Mucosa of rectum (tissue), 2 donors: ENCODE measurements at regions not wholly inside any gene's neighbourhood (a gene's known extent, or its start where the extent isn't known, plus 50 kb on each side); places are given as distances from the start of the nearest gene placed in this dataset.

Source experiments
- H3K27ac ChIP-seq, 2 donors: one replicate each; pipeline ENCODE4 v1.7.0; 2013; ENCODE audit warnings: inconsistent platforms in 2 of 2, low read depth in 2 of 2, low read length in 2 of 2
- H3K27me3 ChIP-seq, 2 donors: one replicate each; pipeline ENCODE4 v1.7.0; 2013; ENCODE audit warnings: low read length in 2 of 2; ENCODE audit not compliant: control insufficient read depth in 2 of 2, insufficient read depth in 2 of 2
- H3K36me3 ChIP-seq, 2 donors: one replicate each; pipeline ENCODE4 v1.7.0; 2013; ENCODE audit warnings: low read length in 2 of 2; ENCODE audit not compliant: control insufficient read depth in 2 of 2, insufficient read depth in 2 of 2
- H3K4me1 ChIP-seq, 2 donors: one replicate each; pipeline ENCODE4 v1.7.0; 2013; ENCODE audit warnings: low read length in 2 of 2, mild to moderate bottlenecking in 1 of 2; ENCODE audit not compliant: control insufficient read depth in 2 of 2, insufficient read depth in 2 of 2
- H3K4me3 ChIP-seq, 2 donors: one replicate each; pipeline ENCODE4 v1.7.0; 2013; ENCODE audit warnings: low read length in 2 of 2
- H3K9ac ChIP-seq, 2 donors: one replicate each; pipeline ENCODE4 v1.7.0; 2013; ENCODE audit warnings: low read length in 2 of 2, low read depth in 1 of 2, mild to moderate bottlenecking in 1 of 2
- H3K9me3 ChIP-seq, 2 donors: one replicate each; pipeline ENCODE4 v1.7.0; 2013; ENCODE audit warnings: low read length in 2 of 2; ENCODE audit not compliant: control insufficient read depth in 2 of 2
- donor health status: healthy.
- donor health status: Normal muscosa, but diverticular disease.

GRCh38 chr4:178672512-178672911 lies 1230.3 kb upstream of the AGA start:
- H3K4me3 ChIP-seq = no peak overlapping the region
- no peaks in the 10 kb centered on the region for H3K27me3 ChIP-seq
- H3K27ac ChIP-seq = no peak overlapping the region
- H3K9me3 ChIP-seq = no peaks in the 10 kb centered on the region
- H3K9ac ChIP-seq = no peak overlapping the region
- no peaks in the 10 kb centered on the region for H3K4me1 ChIP-seq
- H3K36me3 ChIP-seq = no peaks in the 10 kb centered on the region

- Histone ChIP-seq H3K9me3 (no peaks in the 10 kb centered on the region), H3K36me3 (no peaks in the 10 kb centered on the region), H3K4me3 (no peak overlapping the region), H3K27ac (no peak overlapping the region), H3K4me1 (no peaks in the 10 kb centered on the region), H3K27me3 (no peaks in the 10 kb centered on the region), H3K9ac (no peak overlapping the region)
These were observed 1239.6 kb upstream of the AGA start for GRCh38 chr4:178681871-178682270.

GRCh38 chr4:178689926-178690325 lies 1247.7 kb upstream of the AGA start:
- Histone ChIP-seq H3K9ac (no peak overlapping the region), H3K27ac (no peak overlapping the region), H3K27me3 (no peaks in the 10 kb centered on the region), H3K4me1 (no peaks in the 10 kb centered on the region), H3K36me3 (no peaks in the 10 kb centered on the region), H3K4me3 (no peak overlapping the region), H3K9me3 (no peaks in the 10 kb centered on the region)

GRCh38 chr4:178693816-178694215 lies 1251.6 kb upstream of the AGA start:
- Histone ChIP-seq H3K27ac (no peak overlapping the region), H3K4me1 (no peaks in the 10 kb centered on the region), H3K9ac (no peak overlapping the region), H3K36me3 (no peaks in the 10 kb centered on the region), H3K9me3 (no peaks in the 10 kb centered on the region), H3K4me3 (no peak overlapping the region), H3K27me3 (no peaks in the 10 kb centered on the region)

GRCh38 chr4:178696515-178696914 lies 1254.3 kb upstream of the AGA start:
- no peak overlapping the region for H3K27ac ChIP-seq
- no peaks in the 10 kb centered on the region for H3K9me3 ChIP-seq
- H3K4me3 ChIP-seq = no peak overlapping the region
- H3K9ac ChIP-seq = no peak overlapping the region
- H3K36me3 ChIP-seq = no peaks in the 10 kb centered on the region
- H3K27me3 ChIP-seq = no peaks in the 10 kb centered on the region
- H3K4me1 ChIP-seq = no peaks in the 10 kb centered on the region

- Histone ChIP-seq H3K9ac (no peak overlapping the region), H3K27me3 (no peaks in the 10 kb centered on the region), H3K36me3 (no peaks in the 10 kb centered on the region), H3K27ac (no peak overlapping the region), H3K4me3 (no peak overlapping the region), H3K4me1 (no peaks in the 10 kb centered on the region), H3K9me3 (no peaks in the 10 kb centered on the region)
These were observed 1270.2 kb upstream of the AGA start for GRCh38 chr4:178712486-178712885.

- no peak overlapping the region for H3K27ac ChIP-seq
- H3K36me3 ChIP-seq = no peaks in the 10 kb centered on the region
- H3K4me1 ChIP-seq = no peaks in the 10 kb centered on the region
- H3K9ac ChIP-seq = no peak overlapping the region
- H3K9me3 ChIP-seq = no peaks in the 10 kb centered on the region
- H3K27me3 ChIP-seq = no peaks in the 10 kb centered on the region
- H3K4me3 ChIP-seq = no peak overlapping the region
These were observed 1295.8 kb upstream of the AGA start for GRCh38 chr4:178738026-178738425.

GRCh38 chr4:178745203-178745602 lies 1303.0 kb upstream of the AGA start:
- Histone ChIP-seq H3K9ac (no peak overlapping the region), H3K4me3 (no peak overlapping the region), H3K27ac (no peak overlapping the region), H3K9me3 (no peaks in the 10 kb centered on the region), H3K36me3 (no peaks in the 10 kb centered on the region), H3K27me3 (no peaks in the 10 kb centered on the region), H3K4me1 (no peaks in the 10 kb centered on the region)

GRCh38 chr4:178752954-178753525 lies 1310.8 kb upstream of the AGA start:
- no peaks in the 10 kb centered on the region for H3K4me1 ChIP-seq
- H3K27me3 ChIP-seq = no peaks in the 10 kb centered on the region
- H3K36me3 ChIP-seq = no peaks in the 10 kb centered on the region
- H3K4me3 ChIP-seq = no peak overlapping the region
- H3K9me3 ChIP-seq = no peaks in the 10 kb centered on the region
- no peak overlapping the region for H3K9ac ChIP-seq
- H3K27ac ChIP-seq = no peak overlapping the region

GRCh38 chr4:178778496-178778895 lies 1336.3 kb upstream of the AGA start:
- peaks cover 0 to 2% of the 10 kb centered on the region in 2 donors for H3K9me3 ChIP-seq
- no peak overlapping the region for H3K9ac ChIP-seq
- no peaks in the 10 kb centered on the region for H3K27me3 ChIP-seq
- no peak overlapping the region for H3K4me3 ChIP-seq
- H3K36me3 ChIP-seq = no peaks in the 10 kb centered on the region
- no peaks in the 10 kb centered on the region for H3K4me1 ChIP-seq
- H3K27ac ChIP-seq = no peak overlapping the region

GRCh38 chr4:178781779-178782178 lies 1339.5 kb upstream of the AGA start:
- Histone ChIP-seq H3K9ac (no peak overlapping the region), H3K36me3 (no peaks in the 10 kb centered on the region), H3K4me3 (no peak overlapping the region), H3K27ac (no peak overlapping the region), H3K4me1 (no peaks in the 10 kb centered on the region), H3K27me3 (no peaks in the 10 kb centered on the region), H3K9me3 (peaks cover 0 to 2% of the 10 kb centered on the region in 2 donors)
